CD4-positive, alpha-beta T cell treated with Interleukin-21 for 1 hour (primary cell): ENCODE measurements at regions not wholly inside any gene's neighbourhood (a gene's known extent, or its start where the extent isn't known, plus 50 kb on each side); places are given as distances from the start of the nearest gene placed in this dataset.
A peak's percentile ranks its signal among the peaks of the same experiment; 100 is the strongest.
"Not testable (repeated sequence)": the region's sequence is repeated elsewhere in the genome, so short reads cannot be mapped to it uniquely, and the experiment has no call there.

Source experiments
- DNase-seq: peaks from one replicate; pipeline ENCODE4 v3.0.0-alpha.2; 2020

- no peak for DNase-seq
These were observed 181.6 kb upstream of the RASGRP1 start for GRCh38 chr15:38746211-38746610.

GRCh38 chr15:38748710-38749109, 184.1 kb upstream of the RASGRP1 start:
- no peak for DNase-seq

- no peak for DNase-seq
These were observed 186.2 kb upstream of the RASGRP1 start for GRCh38 chr15:38750786-38751185.

- DNase-seq, result no peak
These were observed 191.1 kb upstream of the RASGRP1 start for GRCh38 chr15:38755718-38756117.

- DNase-seq, result no peak
These were observed 191.8 kb upstream of the RASGRP1 start for GRCh38 chr15:38756441-38756840.

GRCh38 chr15:38758043-38758442, 193.4 kb upstream of the RASGRP1 start:
- no peak for DNase-seq

GRCh38 chr15:38761681-38762080, 197.1 kb upstream of the RASGRP1 start:
- no peak for DNase-seq

- no peak for DNase-seq
These were observed 204.4 kb upstream of the RASGRP1 start for GRCh38 chr15:38768970-38769369.

GRCh38 chr15:38769492-38769891, 204.9 kb upstream of the RASGRP1 start:
- no peak for DNase-seq

- DNase-seq, result not testable (repeated sequence)
These were observed 209.5 kb upstream of the RASGRP1 start for GRCh38 chr15:38774076-38774475.

GRCh38 chr15:38781196-38781595, 216.6 kb upstream of the RASGRP1 start:
- no peak for DNase-seq

- no peak for DNase-seq
These were observed 217.5 kb upstream of the RASGRP1 start for GRCh38 chr15:38782156-38782555.

GRCh38 chr15:38788918-38789317, 224.3 kb upstream of the RASGRP1 start:
- DNase-seq, result no peak

- no peak for DNase-seq
These were observed 225.0 kb upstream of the RASGRP1 start for GRCh38 chr15:38789566-38789965.

GRCh38 chr15:38793206-38793810, 228.7 kb upstream of the RASGRP1 start:
- no peak for DNase-seq

- no peak for DNase-seq
These were observed 231.0 kb upstream of the RASGRP1 start for GRCh38 chr15:38795471-38796245.

GRCh38 chr15:38796589-38796988, 232.0 kb upstream of the RASGRP1 start:
- DNase-seq, result no peak

- DNase-seq, result not testable (repeated sequence)
These were observed 232.9 kb upstream of the RASGRP1 start for GRCh38 chr15:38797506-38797905.

GRCh38 chr15:38799202-38799601, 234.6 kb upstream of the RASGRP1 start:
- DNase-seq, result not testable (repeated sequence)

GRCh38 chr15:38809621-38810020, 245.0 kb upstream of the RASGRP1 start:
- DNase-seq, result no peak

GRCh38 chr15:38810686-38811085, 246.1 kb upstream of the RASGRP1 start:
- DNase-seq, result no peak

GRCh38 chr15:38814254-38814653, 249.6 kb upstream of the RASGRP1 start:
- DNase-seq, result not testable (repeated sequence)

- DNase-seq, result no peak
These were observed 250.3 kb upstream of the RASGRP1 start for GRCh38 chr15:38814891-38815290.

GRCh38 chr15:38817427-38818156, 253.0 kb upstream of the RASGRP1 start:
- DNase-seq, result peak; percentile 77
